Spleen (tissue), 11 donors: ENCODE measurements at regions not wholly inside any gene's neighbourhood (a gene's known extent, or its start where the extent isn't known, plus 50 kb on each side); places are given as distances from the start of the nearest gene placed in this dataset.
A peak's percentile ranks its signal among the peaks of the same experiment; 100 is the strongest.
"Not testable (repeated sequence)": the region's sequence is repeated elsewhere in the genome, so short reads cannot be mapped to it uniquely, and the experiment has no call there.

Source experiments
- DNase-seq: peaks from one replicate; pipeline ENCODE4 v3.0.0-alpha.2; 2020
- H3K27ac ChIP-seq, 8 donors: fragments of 200-600 bp; sonication (generic) in 7 of 8; 1 replicate in 4 of 8; 2 replicates in 4 of 8; pipeline versions ENCODE4 v1.5.0 to v1.8.0; 2016 to 2021; ENCODE audit warnings: inconsistent platforms in 4 of 8, mild to moderate bottlenecking in 4 of 8, moderate library complexity in 1 of 8
- H3K27me3 ChIP-seq, 7 donors: fragments of 200-600 bp; sonication (generic) in 6 of 7; replicated peaks in 1 of 7; 1 replicate in 4 of 7; 2 replicates in 3 of 7; pipeline versions ENCODE4 v1.5.0 to v1.8.0; 2016 to 2021; ENCODE audit warnings: inconsistent platforms in 3 of 7, mild to moderate bottlenecking in 1 of 7
- H3K36me3 ChIP-seq, 6 donors: fragments of 200-600 bp; sonication (generic) in 5 of 6; 1 replicate in 4 of 6; 2 replicates in 2 of 6; pipeline versions ENCODE4 v1.5.0 to v1.8.0; 2016 to 2021; ENCODE audit warnings: inconsistent platforms in 2 of 6
- H3K4me1 ChIP-seq, 6 donors: fragments of 200-600 bp; sonication (generic) in 5 of 6; 1 replicate in 3 of 6; 2 replicates in 3 of 6; pipeline versions ENCODE4 v1.5.0 to v1.8.0; 2016 to 2021; ENCODE audit warnings: inconsistent platforms in 3 of 6
- H3K4me3 ChIP-seq, 8 donors: fragments of 200-600 bp; sonication (generic) in 7 of 8; 1 replicate in 4 of 8; 2 replicates in 4 of 8; pipeline versions ENCODE4 v1.5.0 to v1.8.0; 2016 to 2021; ENCODE audit warnings: inconsistent platforms in 4 of 8, mild to moderate bottlenecking in 4 of 8, moderate library complexity in 2 of 8
- H3K9me3 ChIP-seq, 8 donors: fragments of 200-600 bp; sonication (generic) in 7 of 8; 1 replicate in 4 of 8; 2 replicates in 4 of 8; pipeline versions ENCODE4 v1.5.0 to v1.8.0; 2016 to 2021; ENCODE audit warnings: inconsistent platforms in 4 of 8
- POLR2A ChIP-seq, 3 donors: fragments of 450-650 bp; IDR thresholded peaks; one replicate each; pipeline ENCODE4 v1.5.1; 2017; ENCODE audit warnings: antibody characterized with exemption in 3 of 3, mild to moderate bottlenecking in 1 of 3
- POLR2AphosphoS5 ChIP-seq, 3 donors: sonication (generic); formaldehyde crosslinking; IDR thresholded peaks; one replicate each; pipeline ENCODE4 v1.5.1; 2017; ENCODE audit warnings: antibody characterized with exemption in 3 of 3
- WGBS, 5 donors: extraction: QIAGEN DNeasy Blood & Tissue Kit in 3 of 5; methylation state at CpG; one replicate each; pipeline versions ENCODE4 v1.1.5 to v1.1.7; 2013 to 2018; 5-methylcytosine and 5-hydroxymethylcytosine counted together
- intact Hi-C: fragments of 100-400 bp; cut with DNase I; formaldehyde crosslinking; loops from one replicate; pipeline ENCODE4 v1.15.0; 2023; ENCODE audit warnings: low total_unique reads
- TF ChIP-seq, protein P1 (sequence below), 11 experiments: fragments of 200-600 bp in 7 of 11; fragments of 450-650 bp in 4 of 11; sonication (generic) in 4 of 11; IDR thresholded peaks in 8 of 11; conservative IDR thresholded peaks in 3 of 11; 1 replicate in 7 of 11; 2 replicates in 4 of 11; pipeline versions ENCODE4 v1.4.0 to v1.8.0; 2016 to 2021; ENCODE audit warnings: antibody characterized with exemption in 11 of 11, inconsistent platforms in 4 of 11, mild to moderate bottlenecking in 1 of 11
- donor health status: healthy with polysubstance abuse.
- donor health status: DM: no; HTN: no; CAD: no; lungs with moderate emphysema.
- donor health status: DM: no; HTN: no; CAD: no.
- donor health status: Bipolar disorder and iron deficiency.
- donor health status: healthy.
- donor health status: DM: no; HTN: no; CAD: no.
- donor health status: DM: yes; HTN: yes; CAD: no.

DNA sequence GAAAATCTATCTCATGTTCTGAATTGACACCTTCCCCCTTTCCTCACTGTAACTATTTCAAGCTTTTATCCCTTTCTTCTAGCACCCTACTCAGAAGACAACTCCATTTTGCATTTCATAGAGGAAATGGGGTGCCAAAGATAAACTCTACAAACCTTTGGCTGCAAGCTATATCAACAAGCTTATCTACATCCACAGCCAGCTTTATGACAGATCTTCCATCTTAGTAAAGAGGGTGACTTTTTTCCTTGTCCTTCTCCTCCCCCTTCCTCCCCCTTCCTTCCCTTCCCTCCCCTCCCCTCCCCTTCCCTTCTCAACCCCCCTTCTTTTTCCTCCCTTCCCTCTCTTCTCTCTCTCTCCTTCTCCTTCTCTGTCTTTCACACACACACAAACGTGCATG lies 58.0 kb upstream of the OLIG3 start:
- no peaks in the 10 kb centered on the region for H3K36me3 ChIP-seq
- no peak overlapping the region for H3K27ac ChIP-seq
- WGBS, 5 donors, result 31 to 64% (median 58%) methylated on average over 1 of the region's 1 CpG
- H3K4me1 ChIP-seq, result no peaks in the 10 kb centered on the region
- DNase-seq, result no peak
- H3K9me3 ChIP-seq, result no peaks in the 10 kb centered on the region
- TF ChIP-seq POLR2AphosphoS5 (IDR thresholded peaks at IDR 0.05), result no peak
- no peak for TF ChIP-seq POLR2A (IDR thresholded peaks at IDR 0.05)
- TF ChIP-seq, protein P1, sequence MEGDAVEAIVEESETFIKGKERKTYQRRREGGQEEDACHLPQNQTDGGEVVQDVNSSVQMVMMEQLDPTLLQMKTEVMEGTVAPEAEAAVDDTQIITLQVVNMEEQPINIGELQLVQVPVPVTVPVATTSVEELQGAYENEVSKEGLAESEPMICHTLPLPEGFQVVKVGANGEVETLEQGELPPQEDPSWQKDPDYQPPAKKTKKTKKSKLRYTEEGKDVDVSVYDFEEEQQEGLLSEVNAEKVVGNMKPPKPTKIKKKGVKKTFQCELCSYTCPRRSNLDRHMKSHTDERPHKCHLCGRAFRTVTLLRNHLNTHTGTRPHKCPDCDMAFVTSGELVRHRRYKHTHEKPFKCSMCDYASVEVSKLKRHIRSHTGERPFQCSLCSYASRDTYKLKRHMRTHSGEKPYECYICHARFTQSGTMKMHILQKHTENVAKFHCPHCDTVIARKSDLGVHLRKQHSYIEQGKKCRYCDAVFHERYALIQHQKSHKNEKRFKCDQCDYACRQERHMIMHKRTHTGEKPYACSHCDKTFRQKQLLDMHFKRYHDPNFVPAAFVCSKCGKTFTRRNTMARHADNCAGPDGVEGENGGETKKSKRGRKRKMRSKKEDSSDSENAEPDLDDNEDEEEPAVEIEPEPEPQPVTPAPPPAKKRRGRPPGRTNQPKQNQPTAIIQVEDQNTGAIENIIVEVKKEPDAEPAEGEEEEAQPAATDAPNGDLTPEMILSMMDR (IDR thresholded peaks at IDR 0.05 in 8 of 11, conservative IDR thresholded peaks at IDR 0.05 in 3 of 11), result no peak
- H3K27me3 ChIP-seq, result peaks cover 0 to 23% (median 0%) of the 10 kb centered on the region in 7 donors
- H3K4me3 ChIP-seq, result no peak overlapping the region
- intact Hi-C loops, result no loop called here

DNA sequence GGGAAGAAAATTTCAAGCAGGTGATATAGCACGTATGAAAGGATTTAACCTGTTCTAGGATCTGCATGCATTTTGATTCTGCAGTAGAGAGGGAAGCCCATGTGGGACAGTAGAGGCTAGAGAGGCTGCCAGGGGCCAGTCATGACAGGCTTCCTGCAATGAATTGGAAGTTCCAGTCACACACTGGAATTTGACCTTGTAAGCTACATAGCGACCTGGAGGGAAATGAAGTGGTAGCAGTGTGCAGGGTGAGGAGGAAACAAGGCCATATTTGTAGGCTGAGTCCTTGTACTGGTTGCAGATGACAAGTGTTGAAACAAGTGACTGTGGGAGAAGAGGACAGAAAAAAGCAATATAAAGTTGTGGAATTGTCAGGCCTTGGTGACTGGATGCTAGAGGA lies 58.6 kb upstream of the OLIG3 start:
- intact Hi-C loops, result no loop called here
- Histone ChIP-seq H3K36me3 (no peaks in the 10 kb centered on the region), H3K4me1 (no peaks in the 10 kb centered on the region), H3K27me3 (peaks cover 0 to 22% (median 0%) of the 10 kb centered on the region in 7 donors), H3K9me3 (no peaks in the 10 kb centered on the region), H3K27ac (no peak overlapping the region), H3K4me3 (no peak overlapping the region)
- TF ChIP-seq, protein P1 (IDR thresholded peaks at IDR 0.05 in 8 of 11, conservative IDR thresholded peaks at IDR 0.05 in 3 of 11), result no peak
- 66 to 83% (median 78%) methylated on average over 2 of the region's 2 CpGs for WGBS, 5 donors
- DNase-seq, result no peak

DNA sequence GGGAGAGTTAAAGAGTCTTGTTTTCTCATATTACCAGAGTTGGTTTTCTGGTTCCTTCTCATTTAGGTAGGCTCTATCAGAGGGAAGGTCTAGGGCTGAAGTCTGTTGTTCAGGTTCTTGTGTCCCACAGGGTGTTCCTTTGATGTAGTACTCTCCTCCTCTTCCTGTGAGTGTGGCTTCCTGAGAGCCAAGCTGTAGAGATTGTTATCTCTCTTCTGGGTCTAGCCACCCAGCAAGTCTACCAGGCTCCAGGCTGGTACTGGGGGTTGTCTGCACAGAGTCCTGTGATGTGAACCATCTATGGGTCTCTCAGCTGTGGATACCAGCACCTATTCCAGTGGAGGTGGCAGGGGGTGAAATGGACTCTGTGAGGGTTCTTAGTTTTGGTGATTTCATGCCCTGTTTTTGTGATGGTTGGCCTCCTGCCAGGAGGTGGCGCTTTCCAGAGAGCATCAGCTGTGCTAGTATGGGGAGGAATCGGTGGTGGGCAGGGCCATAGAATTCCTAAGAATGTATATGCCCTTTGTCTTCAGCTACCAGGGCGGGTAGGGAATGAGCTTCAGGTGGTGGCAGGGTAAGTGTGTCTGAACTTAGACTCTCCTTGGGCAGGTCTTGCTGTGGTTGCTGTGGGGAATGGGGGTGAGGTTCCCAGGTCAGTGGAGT lies 65.5 kb upstream of the OLIG3 start:
- Histone ChIP-seq H3K27ac (peak overlapping the region in 1 of 8 donors; percentile 18), H3K27me3 (peaks cover 0 to 13% (median 0%) of the 10 kb centered on the region in 7 donors)
- H3K9me3 ChIP-seq, intact Hi-C loops, H3K36me3 ChIP-seq, DNase-seq, H3K4me1 ChIP-seq, H3K4me3 ChIP-seq: not testable (repeated sequence)
- WGBS, 5 donors, result 73 to 87% (median 78%) methylated on average over 3 of the region's 3 CpGs
- TF ChIP-seq POLR2AphosphoS5 (IDR thresholded peaks at IDR 0.05), result peak in 1 of 3 donors; percentile 25

DNA sequence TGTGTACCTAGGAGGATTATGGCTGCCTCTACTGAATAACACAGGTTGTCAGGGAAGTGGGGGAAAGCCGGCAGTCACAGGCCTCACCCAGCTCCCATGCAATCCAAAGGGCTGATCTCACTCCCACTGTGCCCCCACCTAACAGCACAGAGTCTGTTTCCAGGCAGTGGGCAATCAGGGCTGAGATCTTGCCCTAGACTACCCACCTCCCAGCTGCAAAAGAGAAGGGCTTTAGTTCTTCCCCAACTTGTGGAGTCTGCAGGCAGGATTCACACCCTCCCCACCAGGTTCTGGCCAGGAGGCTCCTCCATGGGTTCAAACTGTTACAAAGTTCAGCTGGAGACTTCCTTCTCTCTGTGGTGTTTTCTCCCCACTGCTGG lies 66.0 kb upstream of the OLIG3 start:
- intact Hi-C loops, result no loop called here
- TF ChIP-seq POLR2A (IDR thresholded peaks at IDR 0.05) (no peak), POLR2AphosphoS5 (IDR thresholded peaks at IDR 0.05) (no peak)
- TF ChIP-seq, protein P1 (IDR thresholded peaks at IDR 0.05 in 8 of 11, conservative IDR thresholded peaks at IDR 0.05 in 3 of 11), result no peak
- Histone ChIP-seq H3K27ac (peak overlapping the region in 1 of 8 donors; percentile 18), H3K4me3 (no peak overlapping the region), H3K27me3 (peaks cover 0 to 13% (median 0%) of the 10 kb centered on the region in 7 donors), H3K36me3 (no peaks in the 10 kb centered on the region), H3K4me1 (no peaks in the 10 kb centered on the region), H3K9me3 (no peaks in the 10 kb centered on the region)
- no peak for DNase-seq
- WGBS, 5 donors, result 78 to 100% (median 100%) methylated on average over 1 of the region's 1 CpG
